ENCODE measurements at regions not wholly inside any gene's neighbourhood (a gene's known extent, or its start where the extent isn't known, plus 50 kb on each side); places are given as distances from the start of the nearest gene placed in this dataset.

DNA sequence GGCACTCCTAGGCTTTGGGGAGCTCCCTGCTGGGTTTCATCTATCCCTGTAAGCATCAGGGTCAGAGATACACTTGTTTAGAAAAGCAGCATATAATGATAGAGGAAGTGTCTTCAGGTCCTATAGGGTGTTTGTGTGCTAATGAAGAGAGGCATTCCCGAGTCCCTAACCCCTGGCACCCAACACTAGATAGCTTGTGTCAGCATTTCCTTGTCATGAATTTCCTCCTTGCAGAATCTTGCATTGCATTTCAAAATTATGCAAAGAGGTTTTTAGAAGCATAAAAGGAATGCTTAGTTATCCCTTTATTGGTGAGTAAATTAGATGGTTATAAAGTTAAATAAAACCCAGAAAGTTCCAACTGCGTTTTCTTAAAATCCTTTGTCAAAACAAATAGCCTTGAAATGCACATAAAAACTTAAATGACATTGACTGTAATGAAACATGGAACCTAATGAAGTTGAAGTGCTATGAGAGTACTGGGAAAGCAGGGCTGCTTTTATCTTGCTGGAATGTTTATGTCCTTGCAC, 63.7 kb upstream of the LHCGR start:
- Mint-ChIP-seq H3K36me3 (ENCODE audit: insufficient read depth) (no peaks in the 10 kb centered on the region), H3K9me3 (ENCODE audit: low read depth) (no peaks in the 10 kb centered on the region), H3K27me3 (no peaks in the 10 kb centered on the region), H3K4me3 (ENCODE audit: low read depth) (no peak overlapping the region), H3K4me1 (ENCODE audit: low read depth) (no peaks in the 10 kb centered on the region), H3K27ac (no peak overlapping the region)
- TF ChIP-seq CTCF (IDR thresholded peaks at IDR 0.05; ENCODE audit: unreplicated experiment) = no peak
- no peak for DNase-seq (ENCODE audit: low spot score, unreplicated experiment)

- Mint-ChIP-seq H3K9me3 (ENCODE audit: low read depth) (no peaks in the 10 kb centered on the region), H3K27ac (no peak overlapping the region), H3K4me1 (ENCODE audit: low read depth) (no peaks in the 10 kb centered on the region), H3K36me3 (ENCODE audit: insufficient read depth) (no peaks in the 10 kb centered on the region), H3K27me3 (no peaks in the 10 kb centered on the region), H3K4me3 (ENCODE audit: low read depth) (no peak overlapping the region)
- no peak for DNase-seq (ENCODE audit: low spot score, unreplicated experiment)
- TF ChIP-seq CTCF (IDR thresholded peaks at IDR 0.05; ENCODE audit: unreplicated experiment) = no peak
Observed at GRCh38 chr2:48817355-48817754, 61.8 kb upstream of the LHCGR start.

DNA sequence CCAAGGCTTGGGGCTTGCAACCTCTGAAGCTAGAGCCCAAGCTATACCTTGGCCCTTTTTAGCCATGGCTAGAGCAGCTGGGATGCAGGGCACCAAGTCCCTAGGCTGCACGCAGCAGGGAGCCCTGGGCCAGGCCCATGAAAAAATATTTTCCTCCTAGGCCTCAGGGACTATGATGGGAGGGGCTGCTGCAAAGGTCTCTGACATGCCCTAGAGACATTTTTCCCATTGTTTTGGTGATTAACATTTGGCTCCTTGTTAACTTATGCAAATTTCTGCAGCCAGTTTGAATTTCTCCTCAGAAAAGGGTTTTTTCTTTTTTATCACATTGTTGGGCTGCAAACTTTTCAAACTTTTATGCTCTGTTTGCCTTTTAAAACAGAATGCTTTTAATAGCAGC, 56.9 kb upstream of the LHCGR start:
- TF ChIP-seq CTCF (IDR thresholded peaks at IDR 0.05; ENCODE audit: unreplicated experiment) = no peak
- no peaks in the 10 kb centered on the region for H3K36me3 Mint-ChIP-seq (ENCODE audit: insufficient read depth)
- H3K4me1 Mint-ChIP-seq (ENCODE audit: low read depth) = no peaks in the 10 kb centered on the region
- no peak overlapping the region for H3K27ac Mint-ChIP-seq
- no peaks in the 10 kb centered on the region for H3K27me3 Mint-ChIP-seq
- no peak overlapping the region for H3K4me3 Mint-ChIP-seq (ENCODE audit: low read depth)
- H3K9me3 Mint-ChIP-seq (ENCODE audit: low read depth) = no peaks in the 10 kb centered on the region
- no peak for DNase-seq (ENCODE audit: low spot score, unreplicated experiment)

GRCh38 chr2:48808311-48808710, 52.8 kb upstream of the LHCGR start:
- Mint-ChIP-seq H3K27ac (no peak overlapping the region), H3K27me3 (no peaks in the 10 kb centered on the region), H3K4me3 (ENCODE audit: low read depth) (no peak overlapping the region), H3K4me1 (ENCODE audit: low read depth) (no peaks in the 10 kb centered on the region), H3K36me3 (ENCODE audit: insufficient read depth) (no peaks in the 10 kb centered on the region), H3K9me3 (ENCODE audit: low read depth) (no peaks in the 10 kb centered on the region)
- no peak for TF ChIP-seq CTCF (IDR thresholded peaks at IDR 0.05; ENCODE audit: unreplicated experiment)
- DNase-seq (ENCODE audit: low spot score, unreplicated experiment) = no peak
